ENCODE measurements at regions not wholly inside any gene's neighbourhood (a gene's known extent, or its start where the extent isn't known, plus 50 kb on each side); places are given as distances from the start of the nearest gene placed in this dataset.

DNA sequence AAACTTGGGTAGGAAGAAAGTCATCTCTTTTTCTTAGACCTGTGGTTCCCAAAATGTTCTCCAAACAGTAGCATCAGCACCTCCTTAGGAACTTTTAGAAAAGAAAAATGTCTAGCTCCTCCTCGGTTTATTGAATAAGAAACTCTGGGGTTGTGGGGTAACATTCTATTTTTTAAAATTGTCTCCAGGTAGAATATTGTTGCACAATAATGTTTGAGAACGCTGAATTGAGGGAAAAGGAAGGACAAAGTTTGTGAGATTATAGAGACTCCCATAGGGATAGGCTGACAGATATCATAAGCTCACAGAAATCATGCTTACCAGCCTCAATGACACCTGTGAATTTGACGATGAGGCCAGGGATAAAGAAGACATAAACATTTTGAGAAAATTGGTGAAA lies 1199.0 kb upstream of the CDH6 start:
- TF ChIP-seq CTCF (IDR thresholded peaks at IDR 0.05; ENCODE audit: borderline replicate concordance, extremely low read depth, low read length, poor library complexity, severe bottlenecking) (no peak), EZH2 (IDR thresholded peaks at IDR 0.05; ENCODE audit: borderline replicate concordance, low read depth, low read length, severe bottlenecking) (no peak)

Data from DND-41 (cell line).